ENCODE measurements at regions not wholly inside any gene's neighbourhood (a gene's known extent, or its start where the extent isn't known, plus 50 kb on each side); places are given as distances from the start of the nearest gene placed in this dataset.

DNA sequence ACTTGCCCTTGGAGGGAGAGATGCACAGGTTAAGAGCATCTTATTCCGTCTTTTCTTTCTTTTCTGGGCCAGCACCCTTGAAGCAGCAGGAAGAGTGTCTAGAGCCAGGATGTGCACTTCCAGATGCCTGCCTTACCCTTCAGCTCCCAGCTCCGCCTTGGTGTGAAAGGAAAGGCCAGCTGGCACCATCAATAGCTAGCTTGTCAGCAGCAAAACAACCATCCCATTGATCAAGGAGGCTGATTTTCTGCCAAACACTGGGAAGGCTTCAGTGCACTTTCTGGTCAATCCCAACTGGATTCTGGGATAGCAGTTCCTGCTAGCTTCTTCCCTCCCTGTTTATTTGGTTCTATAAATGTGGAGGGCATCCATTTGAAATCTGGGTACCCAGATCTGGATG is 110.9 kb upstream of the GALNT15 start:
- TF ChIP-seq, protein P1, sequence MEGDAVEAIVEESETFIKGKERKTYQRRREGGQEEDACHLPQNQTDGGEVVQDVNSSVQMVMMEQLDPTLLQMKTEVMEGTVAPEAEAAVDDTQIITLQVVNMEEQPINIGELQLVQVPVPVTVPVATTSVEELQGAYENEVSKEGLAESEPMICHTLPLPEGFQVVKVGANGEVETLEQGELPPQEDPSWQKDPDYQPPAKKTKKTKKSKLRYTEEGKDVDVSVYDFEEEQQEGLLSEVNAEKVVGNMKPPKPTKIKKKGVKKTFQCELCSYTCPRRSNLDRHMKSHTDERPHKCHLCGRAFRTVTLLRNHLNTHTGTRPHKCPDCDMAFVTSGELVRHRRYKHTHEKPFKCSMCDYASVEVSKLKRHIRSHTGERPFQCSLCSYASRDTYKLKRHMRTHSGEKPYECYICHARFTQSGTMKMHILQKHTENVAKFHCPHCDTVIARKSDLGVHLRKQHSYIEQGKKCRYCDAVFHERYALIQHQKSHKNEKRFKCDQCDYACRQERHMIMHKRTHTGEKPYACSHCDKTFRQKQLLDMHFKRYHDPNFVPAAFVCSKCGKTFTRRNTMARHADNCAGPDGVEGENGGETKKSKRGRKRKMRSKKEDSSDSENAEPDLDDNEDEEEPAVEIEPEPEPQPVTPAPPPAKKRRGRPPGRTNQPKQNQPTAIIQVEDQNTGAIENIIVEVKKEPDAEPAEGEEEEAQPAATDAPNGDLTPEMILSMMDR (conservative IDR thresholded peaks at IDR 0.05; ENCODE audit: low read depth, low read length): no peak
- no peak for TF ChIP-seq POLR2A (IDR thresholded peaks at IDR 0.05; ENCODE audit: low read depth, low read length)

Measured in IMR-90 (cell line).